ENCODE measurements at regions not wholly inside any gene's neighbourhood (a gene's known extent, or its start where the extent isn't known, plus 50 kb on each side); places are given as distances from the start of the nearest gene placed in this dataset.

DNA sequence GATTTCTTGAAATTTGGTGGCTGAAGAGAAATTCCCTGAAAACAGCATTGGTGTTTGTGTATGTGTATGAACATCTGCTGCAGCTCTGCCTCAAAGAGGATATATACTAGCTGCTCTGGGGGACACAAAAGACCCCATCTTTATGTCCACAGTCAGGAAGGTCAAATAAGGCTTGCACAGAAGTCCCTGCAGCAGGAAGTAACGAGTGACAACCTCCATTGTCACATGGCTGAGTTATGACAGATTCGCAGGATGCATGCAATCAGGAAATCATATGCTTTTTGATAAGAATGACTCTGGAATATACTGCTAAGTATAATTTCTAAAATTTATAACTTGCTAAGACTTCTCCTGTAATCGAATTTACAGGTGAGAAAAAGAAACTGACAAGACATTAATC, 225.9 kb upstream of the CST7 start:
- Histone ChIP-seq H3K27ac (ENCODE audit: low read length) (no peak overlapping the region), H3K36me3 (ENCODE audit: control insufficient read depth, insufficient read depth, low read length) (no peaks in the 10 kb centered on the region), H3K4me3 (ENCODE audit: low read depth in 2 of 2, low read length in 2 of 2) (no peak overlapping the region), H3K9me3 (ENCODE audit: control insufficient read depth, insufficient read depth, low read depth, low read length) (no peaks in the 10 kb centered on the region), H3K4me1 (ENCODE audit: control insufficient read depth, insufficient read depth, low read length) (no peaks in the 10 kb centered on the region), H3K27me3 (ENCODE audit: control insufficient read depth, insufficient read depth, low read length) (peaks cover 9% of the 10 kb centered on the region)
- no peak for DNase-seq (ENCODE audit: low read depth, low spot score)
- BruUV-seq (replicated peaks) = no TSS peak
- intact Hi-C loops (cut with micrococcal nuclease; ENCODE audit: unreplicated experiment) (no loop called here), in situ Hi-C loops (cut with HindIII; ENCODE audit: low pct_unique_long_range_greater_than_20kb, low sequenced_read_pairs) (no loop called here)
- CTCF ChIA-PET = no interaction called here
- ATAC-seq = no peak
- POLR2A ChIA-PET = interaction anchor here (0.5 kb wide), 1 partner anchor 34 kb away, joined by 3 read pairs; no protein-coding TSS in a partner anchor
- TF ChIP-seq SIN3A (IDR thresholded peaks at IDR 0.05; ENCODE audit: borderline replicate concordance, insufficient read depth, low read depth, low read length) (no peak), POLR2AphosphoS5 (IDR thresholded peaks at IDR 0.05; ENCODE audit: low read depth, low read length) (no peak), TCF7L2 (IDR thresholded peaks at IDR 0.05; ENCODE audit: low read depth, low read length) (no peak)
- TF ChIP-seq, protein P1, sequence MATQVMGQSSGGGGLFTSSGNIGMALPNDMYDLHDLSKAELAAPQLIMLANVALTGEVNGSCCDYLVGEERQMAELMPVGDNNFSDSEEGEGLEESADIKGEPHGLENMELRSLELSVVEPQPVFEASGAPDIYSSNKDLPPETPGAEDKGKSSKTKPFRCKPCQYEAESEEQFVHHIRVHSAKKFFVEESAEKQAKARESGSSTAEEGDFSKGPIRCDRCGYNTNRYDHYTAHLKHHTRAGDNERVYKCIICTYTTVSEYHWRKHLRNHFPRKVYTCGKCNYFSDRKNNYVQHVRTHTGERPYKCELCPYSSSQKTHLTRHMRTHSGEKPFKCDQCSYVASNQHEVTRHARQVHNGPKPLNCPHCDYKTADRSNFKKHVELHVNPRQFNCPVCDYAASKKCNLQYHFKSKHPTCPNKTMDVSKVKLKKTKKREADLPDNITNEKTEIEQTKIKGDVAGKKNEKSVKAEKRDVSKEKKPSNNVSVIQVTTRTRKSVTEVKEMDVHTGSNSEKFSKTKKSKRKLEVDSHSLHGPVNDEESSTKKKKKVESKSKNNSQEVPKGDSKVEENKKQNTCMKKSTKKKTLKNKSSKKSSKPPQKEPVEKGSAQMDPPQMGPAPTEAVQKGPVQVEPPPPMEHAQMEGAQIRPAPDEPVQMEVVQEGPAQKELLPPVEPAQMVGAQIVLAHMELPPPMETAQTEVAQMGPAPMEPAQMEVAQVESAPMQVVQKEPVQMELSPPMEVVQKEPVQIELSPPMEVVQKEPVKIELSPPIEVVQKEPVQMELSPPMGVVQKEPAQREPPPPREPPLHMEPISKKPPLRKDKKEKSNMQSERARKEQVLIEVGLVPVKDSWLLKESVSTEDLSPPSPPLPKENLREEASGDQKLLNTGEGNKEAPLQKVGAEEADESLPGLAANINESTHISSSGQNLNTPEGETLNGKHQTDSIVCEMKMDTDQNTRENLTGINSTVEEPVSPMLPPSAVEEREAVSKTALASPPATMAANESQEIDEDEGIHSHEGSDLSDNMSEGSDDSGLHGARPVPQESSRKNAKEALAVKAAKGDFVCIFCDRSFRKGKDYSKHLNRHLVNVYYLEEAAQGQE (IDR thresholded peaks at IDR 0.05; ENCODE audit: insufficient read depth in 1 of 2, low read depth in 2 of 2, low read length in 1 of 2) = no peak
- TF ChIP-seq, protein P2, sequence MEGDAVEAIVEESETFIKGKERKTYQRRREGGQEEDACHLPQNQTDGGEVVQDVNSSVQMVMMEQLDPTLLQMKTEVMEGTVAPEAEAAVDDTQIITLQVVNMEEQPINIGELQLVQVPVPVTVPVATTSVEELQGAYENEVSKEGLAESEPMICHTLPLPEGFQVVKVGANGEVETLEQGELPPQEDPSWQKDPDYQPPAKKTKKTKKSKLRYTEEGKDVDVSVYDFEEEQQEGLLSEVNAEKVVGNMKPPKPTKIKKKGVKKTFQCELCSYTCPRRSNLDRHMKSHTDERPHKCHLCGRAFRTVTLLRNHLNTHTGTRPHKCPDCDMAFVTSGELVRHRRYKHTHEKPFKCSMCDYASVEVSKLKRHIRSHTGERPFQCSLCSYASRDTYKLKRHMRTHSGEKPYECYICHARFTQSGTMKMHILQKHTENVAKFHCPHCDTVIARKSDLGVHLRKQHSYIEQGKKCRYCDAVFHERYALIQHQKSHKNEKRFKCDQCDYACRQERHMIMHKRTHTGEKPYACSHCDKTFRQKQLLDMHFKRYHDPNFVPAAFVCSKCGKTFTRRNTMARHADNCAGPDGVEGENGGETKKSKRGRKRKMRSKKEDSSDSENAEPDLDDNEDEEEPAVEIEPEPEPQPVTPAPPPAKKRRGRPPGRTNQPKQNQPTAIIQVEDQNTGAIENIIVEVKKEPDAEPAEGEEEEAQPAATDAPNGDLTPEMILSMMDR (IDR thresholded peaks at IDR 0.05) = no peak

DNA sequence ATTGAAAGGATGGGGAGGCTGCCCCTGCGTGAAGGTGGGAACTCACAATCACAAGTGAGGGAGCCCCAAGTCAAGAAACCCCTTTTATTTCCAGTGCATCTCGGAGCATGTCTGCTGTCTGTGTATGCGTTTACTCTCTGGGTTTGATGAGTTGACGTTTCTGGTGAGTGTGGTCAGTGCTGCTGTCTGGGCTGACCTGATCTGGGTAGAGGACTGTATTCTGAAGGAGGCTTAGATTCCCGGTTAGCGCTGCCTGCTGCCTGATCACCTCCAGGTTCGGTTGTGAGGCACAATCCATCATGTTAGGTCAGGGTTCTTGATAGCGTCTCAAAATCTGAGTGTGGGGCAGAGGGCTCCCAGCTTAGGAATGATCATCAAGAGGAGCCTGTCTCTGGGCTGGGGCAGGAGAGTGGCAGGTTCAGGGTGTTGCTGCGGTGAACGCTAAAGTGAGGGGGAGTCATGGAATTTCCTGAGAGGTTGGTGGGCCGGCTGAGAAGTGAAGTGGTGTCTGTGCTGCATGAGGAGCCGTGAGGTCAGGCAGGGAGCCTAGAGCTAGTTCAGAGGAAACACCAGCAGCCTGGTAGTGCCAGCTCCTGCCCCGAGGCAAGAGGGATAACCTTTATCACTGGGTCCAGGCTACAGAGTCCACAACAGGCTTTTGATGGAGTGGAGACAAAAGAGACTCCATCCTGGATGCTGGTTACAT, 225.3 kb upstream of the CST7 start:
- Histone ChIP-seq H3K36me3 (ENCODE audit: control insufficient read depth, insufficient read depth, low read length) (no peaks in the 10 kb centered on the region), H3K9me3 (ENCODE audit: control insufficient read depth, insufficient read depth, low read depth, low read length) (no peaks in the 10 kb centered on the region), H3K27me3 (ENCODE audit: control insufficient read depth, insufficient read depth, low read length) (peaks cover 9% of the 10 kb centered on the region), H3K4me1 (ENCODE audit: control insufficient read depth, insufficient read depth, low read length) (no peaks in the 10 kb centered on the region), H3K4me3 (ENCODE audit: low read depth in 2 of 2, low read length in 2 of 2) (no peak overlapping the region), H3K27ac (ENCODE audit: low read length) (no peak overlapping the region)
- intact Hi-C loops (cut with micrococcal nuclease; ENCODE audit: unreplicated experiment) = no loop called here
- TF ChIP-seq TCF7L2 (IDR thresholded peaks at IDR 0.05; ENCODE audit: low read depth, low read length) (no peak), POLR2AphosphoS5 (IDR thresholded peaks at IDR 0.05; ENCODE audit: low read depth, low read length) (no peak), SIN3A (IDR thresholded peaks at IDR 0.05; ENCODE audit: borderline replicate concordance, insufficient read depth, low read depth, low read length) (no peak)
- TF ChIP-seq, protein P1 (IDR thresholded peaks at IDR 0.05; ENCODE audit: insufficient read depth in 1 of 2, low read depth in 2 of 2, low read length in 1 of 2) = no peak
- DNase-seq (ENCODE audit: low read depth, low spot score) = no peak
- CTCF ChIA-PET = no interaction called here
- no peak for ATAC-seq
- BruUV-seq (replicated peaks) = no TSS peak
- in situ Hi-C loops (cut with HindIII; ENCODE audit: low pct_unique_long_range_greater_than_20kb, low sequenced_read_pairs) = no loop called here
- POLR2A ChIA-PET = interaction anchor here (0.5 kb wide), 1 partner anchor 34 kb away, joined by 3 read pairs; no protein-coding TSS in a partner anchor
